IPS-NIHi11 (cell line): ENCODE measurements at regions not wholly inside any gene's neighbourhood (a gene's known extent, or its start where the extent isn't known, plus 50 kb on each side); places are given as distances from the start of the nearest gene placed in this dataset.

ENCODE experiments used
- DNase-seq: peaks from one replicate; pipeline ENCODE4 v3.0.0; 2012; ENCODE audit warnings: mixed read lengths, low spot score

DNA sequence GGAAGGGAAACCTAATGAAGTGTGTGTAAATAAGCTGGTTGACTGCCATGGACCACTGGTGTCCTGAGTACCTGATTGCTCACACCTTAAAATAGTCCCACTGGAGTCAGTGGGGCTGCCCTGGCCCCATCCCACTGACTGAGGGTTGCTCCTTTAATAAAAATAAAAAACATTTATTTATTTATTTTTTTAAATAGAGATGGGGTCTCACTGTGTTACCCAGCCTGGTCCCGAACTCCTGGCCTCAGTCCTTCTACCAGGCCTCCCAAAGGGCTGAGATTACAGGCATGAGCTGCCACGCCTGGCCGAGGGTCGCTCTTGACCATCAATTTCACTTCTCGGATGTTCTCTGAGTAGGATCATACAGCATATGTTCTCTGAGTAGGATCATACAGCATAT, 394.2 kb upstream of the IRX2 start:
- DNase-seq, result no peak

DNA sequence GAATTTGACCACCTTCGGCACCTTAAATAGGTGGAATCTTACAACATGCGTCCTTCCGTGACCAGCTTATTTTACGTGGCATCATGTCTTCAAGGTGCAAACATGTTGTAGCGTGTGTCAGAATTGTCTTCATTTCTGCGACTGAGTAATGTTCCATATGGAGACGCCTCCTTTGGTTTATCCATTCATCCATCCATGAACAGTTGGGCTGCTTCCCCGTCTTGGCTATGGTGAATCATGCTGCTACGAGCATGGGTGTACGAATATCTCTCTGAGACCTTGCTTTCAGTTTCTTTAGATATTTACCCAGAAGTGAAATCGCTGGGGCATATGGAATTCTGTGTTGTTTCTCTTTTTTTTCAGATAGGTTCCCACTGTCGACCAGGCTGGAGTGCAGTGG, 391.9 kb upstream of the IRX2 start:
- no peak for DNase-seq

DNA sequence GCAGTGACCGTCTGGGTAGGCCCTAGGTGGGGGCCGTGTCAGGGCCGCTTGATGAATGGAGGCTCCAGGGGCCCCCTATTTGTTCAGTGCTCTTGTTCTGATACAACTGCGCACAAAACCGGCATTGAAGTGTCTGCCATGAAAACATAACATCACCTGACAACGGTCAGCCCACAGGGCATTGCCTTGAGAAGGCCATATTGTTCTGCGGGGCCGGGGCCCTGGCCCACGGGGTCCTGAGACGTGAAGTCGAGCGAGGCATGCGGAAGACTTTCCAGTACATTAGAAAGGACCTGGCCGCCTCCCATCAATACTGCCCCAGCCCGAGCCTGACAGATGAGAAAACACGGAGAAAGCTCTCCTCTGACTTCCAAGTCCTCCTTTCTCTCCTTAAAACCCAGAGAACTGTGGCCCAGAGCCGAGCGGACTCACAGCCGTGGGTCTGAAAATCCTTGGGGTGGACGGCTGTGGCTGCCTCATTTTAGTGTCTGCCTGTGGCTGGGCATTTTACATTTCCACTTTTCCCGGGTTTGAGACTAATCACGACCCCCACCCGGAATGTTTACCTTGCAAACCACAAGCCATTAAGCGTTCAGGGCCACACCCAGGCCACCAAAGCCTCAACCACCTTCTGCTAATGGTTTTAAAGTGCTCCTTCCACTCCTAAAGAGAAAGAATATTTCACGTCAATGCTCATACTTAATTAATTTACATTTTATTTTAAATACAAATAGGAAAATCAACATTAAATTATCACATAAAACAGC, 391.0 kb upstream of the IRX2 start:
- no peak for DNase-seq

DNA sequence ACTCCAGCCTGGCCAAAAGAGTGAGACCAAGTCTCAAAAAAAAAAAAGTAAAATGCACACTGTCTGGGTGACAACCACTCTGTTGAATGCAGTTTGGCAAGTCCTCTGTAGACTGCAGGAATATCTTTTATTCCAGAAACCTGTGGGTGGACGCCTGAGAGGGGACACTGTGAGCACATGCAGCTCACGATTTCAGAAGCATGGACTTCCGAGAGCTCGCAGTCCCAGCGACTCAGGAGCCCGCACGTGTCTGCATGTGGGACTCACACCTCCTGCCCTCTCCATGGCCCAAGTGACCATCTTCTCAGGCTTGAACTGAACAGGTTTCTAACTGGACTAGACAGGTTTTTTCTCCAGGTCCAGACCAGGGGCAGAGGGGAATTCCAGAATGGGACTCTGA, 388.6 kb upstream of the IRX2 start:
- no peak for DNase-seq

DNA sequence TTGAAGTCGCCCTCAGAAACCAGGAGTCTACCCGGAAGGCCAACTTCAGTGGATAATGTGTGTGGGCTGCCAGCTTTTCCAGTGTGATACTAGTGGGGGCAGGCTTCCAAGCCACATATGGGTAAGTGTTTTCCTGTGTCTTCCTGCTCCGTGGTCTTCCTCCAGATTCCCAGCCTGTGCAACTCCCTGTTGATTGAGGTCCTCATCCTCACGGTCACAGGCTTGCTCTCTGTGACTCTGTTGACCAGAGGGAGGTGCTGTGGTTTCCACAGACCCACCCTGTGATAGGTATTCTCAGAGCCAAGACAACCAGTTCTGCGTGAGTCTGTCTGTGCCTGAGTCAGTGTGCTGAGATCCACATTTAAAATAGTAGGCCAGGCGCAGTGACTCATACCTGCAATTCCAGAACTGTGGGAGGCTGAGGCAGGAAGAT, 388.0 kb upstream of the IRX2 start:
- DNase-seq, result no peak

DNA sequence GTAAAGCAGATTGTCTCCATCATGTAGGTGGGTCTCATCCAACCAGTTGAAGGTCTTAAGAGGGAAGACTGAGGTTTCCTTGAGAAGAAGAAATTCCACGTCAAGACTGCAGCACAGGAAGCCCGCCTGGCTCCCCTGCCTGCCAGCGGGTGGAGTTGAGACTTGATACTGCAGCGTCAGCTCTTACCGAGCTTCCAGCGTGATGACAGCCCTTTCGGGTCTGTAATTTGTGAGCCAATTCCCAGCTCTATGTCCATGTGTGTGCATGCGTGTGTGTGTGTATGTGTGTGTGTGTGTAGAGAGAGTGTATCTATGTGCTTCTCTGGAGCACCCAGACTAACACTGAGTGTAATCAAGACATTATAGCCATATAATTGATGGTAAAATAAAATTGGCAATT, 379.7 kb upstream of the IRX2 start:
- no peak for DNase-seq

DNA sequence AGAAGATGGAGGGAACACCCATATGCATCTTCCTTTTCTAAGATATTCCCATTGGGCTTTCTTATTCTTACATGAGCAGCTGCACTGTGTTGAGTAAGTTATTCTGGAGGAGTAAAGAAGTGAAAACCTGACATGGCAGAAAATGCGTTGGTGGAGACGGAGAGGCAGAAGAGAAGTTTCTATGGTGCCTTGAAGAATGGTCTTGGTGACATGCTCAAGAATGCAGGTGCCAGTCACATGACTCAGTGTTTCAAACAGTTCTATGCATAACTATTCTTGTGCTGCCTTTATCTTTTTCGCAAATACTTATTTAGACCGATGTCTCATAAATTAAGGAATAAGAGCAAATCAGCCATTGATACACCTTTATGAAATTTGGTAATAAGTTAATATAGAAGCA, 377.8 kb upstream of the IRX2 start:
- no peak for DNase-seq

DNA sequence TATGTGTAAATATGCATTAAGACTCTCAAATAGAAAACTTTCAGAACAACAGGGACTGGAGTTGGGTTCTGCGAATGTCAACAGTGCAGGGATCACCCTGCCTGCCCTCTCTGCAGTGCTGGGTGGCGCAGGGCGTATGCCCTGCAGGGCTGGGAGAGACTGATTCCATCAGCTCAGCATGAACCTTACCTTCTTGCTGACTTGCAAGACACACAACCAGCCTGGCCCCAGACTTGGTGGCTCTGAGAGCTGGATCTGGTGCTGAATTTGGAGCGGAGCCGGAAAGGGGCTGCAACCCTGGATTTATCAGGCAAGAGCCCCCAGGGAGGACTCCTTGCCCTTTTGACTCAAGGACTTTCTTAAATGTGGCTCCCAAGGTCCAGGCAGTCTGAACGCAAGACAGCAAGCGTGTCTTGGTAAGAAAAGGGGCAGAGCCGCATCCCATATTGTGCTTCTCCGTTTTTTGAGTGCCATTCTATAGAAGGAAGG, 376.0 kb upstream of the IRX2 start:
- no peak for DNase-seq

DNA sequence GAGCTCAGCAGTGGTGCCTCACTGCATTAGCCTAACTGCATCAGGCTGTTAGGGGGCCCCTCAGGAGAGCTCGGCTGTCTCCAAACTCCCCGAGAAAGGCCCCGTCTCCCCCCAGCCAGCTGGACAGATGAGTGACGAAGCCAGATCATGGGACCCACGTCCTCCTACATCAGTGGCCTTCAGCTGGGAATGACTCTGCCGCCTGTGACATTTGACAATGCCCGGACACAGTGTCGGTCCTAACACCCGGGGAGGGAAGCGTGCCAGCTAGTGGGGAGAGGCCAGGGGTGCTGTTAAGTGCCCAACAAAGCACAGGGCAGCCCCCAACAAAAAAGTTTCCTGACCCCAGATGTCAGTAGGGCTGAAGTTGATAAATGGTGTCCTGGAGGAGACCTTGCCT, 375.2 kb upstream of the IRX2 start:
- DNase-seq, result no peak

DNA sequence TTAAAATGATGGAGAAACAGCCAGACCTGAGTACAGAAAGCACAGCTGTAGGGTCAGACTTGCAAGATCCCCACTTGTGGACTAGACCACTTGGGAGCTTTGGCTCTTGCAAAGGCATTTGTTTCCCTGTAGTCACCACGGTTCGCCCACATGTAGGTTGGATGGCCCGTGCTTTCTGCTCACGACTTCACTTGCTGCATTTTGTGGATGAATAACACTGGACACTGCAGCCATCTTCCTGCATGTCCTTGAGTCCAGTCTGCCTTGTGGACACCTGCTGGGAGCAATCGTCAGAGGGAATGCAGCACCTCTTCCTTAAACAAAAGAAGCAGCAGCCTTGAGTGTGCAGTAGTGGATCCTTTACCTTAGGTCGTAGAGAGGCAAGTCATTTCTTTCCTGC, 372.9 kb upstream of the IRX2 start:
- no peak for DNase-seq

DNA sequence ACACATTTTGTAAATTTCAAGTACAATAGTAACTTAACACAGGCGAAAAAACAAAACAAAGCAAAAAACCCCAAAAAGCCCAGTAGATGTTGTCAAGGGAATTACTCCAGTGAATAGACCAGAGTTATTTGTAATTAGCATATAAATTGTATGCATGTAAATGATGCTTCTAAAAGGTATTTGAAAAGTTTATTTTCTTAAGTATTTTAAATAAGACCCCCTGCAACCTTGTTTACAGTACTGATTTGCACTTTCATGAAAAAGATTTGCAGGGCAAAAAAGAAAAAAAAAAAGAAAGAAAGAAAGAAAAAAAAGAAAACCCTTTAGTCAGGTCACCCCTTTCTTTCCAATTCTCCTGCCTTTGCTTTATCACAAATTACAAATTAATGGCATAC, 372.3 kb upstream of the IRX2 start:
- DNase-seq, result no peak

DNA sequence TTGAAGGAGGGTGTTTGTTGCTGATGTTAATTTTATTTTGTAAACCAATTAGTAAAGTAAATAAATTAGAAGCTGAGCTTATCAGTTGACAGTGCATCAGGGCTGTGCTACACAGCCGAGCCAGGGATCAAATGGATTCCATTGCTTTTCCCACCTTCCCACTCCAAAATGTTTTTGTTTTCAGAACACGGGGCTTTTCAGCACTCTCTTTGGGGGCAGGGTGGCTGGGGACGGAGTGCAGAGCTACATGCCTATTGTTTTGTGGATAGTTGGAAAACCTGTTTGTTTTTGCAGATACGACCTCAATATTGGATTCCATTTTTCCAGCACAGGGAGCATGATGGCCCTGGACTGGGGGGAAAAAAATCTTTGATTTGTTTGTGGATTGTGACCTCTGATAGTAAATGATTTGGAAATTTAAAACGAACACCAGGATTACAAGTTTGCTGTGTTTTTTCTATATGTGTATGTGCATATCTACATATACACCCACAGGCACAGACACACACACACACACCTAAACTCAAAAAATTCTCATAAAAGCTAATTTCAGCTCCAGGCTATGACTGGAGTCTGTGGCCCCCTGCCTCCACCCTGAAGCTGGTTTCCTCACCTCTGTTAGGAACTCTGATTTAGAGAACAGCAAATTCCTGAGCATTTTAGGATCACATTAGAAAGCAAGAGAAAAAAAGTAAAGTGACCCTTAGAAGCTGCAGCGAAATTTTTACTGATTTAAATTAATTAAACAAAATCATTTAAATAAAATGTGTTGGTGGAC, 371.7 kb upstream of the IRX2 start:
- DNase-seq, result no peak

DNA sequence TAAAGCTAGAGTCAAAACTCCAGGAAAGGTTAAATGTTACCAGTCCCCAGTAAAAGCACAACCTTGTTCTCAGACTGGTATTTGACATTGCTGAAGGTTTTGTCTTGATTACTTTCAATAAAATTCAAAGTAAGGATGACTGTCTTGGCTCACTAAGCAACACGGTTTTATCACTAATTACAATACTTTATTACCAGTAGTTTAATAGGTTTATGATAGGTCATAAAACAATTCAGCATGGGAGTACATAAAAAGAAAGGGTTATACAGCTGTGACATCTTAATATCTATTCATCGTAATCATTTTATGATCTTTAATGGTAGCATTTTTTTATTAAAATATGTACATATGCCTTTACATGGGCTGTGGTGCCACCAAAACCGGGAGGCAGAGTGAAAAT, 370.7 kb upstream of the IRX2 start:
- DNase-seq, result no peak

DNA sequence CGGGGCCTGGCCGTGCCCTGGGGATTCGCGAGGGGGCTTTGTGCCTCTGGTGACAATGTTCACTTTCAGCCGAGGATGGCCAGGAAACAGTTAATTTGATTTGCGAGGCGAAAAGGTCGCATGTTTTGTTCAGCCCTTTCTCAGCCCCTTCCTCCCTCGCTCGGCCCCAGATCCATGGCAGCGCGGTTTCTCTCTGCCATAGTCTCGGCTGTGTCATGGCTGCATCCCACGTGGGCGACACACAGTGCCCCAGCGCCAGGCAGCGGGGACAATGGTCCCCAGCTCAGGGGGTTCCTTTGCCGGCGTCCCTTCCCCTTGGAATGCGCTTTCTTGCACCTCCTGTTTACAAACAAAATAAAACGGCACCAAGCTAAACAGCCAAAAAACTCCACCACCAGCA, 370.3 kb upstream of the IRX2 start:
- DNase-seq, result no peak

DNA sequence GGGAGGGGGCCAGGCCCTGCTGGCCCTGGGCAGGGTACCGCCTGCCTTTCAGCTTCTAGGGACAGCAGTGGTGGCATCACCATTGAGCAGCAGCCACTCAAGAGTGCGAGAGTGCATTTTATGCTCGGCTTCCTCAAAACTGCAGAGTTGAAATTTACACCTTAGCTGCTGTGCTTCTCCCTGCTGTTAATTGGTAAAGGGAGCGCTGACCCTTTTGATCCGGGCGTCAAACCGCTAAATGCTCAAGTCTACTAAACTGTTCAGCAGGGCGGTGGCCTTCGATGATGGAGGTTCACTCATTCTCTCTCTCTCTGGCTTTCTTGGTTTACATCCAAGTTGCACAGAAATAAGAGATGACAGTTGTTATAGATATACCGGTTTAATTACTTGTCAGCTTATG, 368.6 kb upstream of the IRX2 start:
- no peak for DNase-seq

DNA sequence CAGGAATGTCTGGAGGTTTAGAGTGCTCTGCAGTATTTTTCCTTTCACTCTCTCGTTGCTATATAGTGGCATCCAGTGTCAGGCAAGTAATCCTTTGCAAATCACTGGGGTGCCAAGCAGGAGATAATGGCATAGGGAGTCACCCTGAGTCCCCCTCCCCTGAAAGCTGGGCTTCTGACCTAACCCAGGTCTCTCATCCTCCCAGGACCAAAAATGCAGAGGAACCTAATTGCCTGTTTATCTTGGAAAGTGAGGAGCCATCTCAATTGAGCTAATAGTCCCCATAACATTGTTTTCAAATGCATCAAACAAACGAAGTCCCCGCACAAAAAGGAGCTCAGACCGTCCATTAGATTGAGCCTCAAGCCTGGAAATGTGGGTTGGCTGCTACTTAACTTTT, 368.0 kb upstream of the IRX2 start:
- no peak for DNase-seq

DNA sequence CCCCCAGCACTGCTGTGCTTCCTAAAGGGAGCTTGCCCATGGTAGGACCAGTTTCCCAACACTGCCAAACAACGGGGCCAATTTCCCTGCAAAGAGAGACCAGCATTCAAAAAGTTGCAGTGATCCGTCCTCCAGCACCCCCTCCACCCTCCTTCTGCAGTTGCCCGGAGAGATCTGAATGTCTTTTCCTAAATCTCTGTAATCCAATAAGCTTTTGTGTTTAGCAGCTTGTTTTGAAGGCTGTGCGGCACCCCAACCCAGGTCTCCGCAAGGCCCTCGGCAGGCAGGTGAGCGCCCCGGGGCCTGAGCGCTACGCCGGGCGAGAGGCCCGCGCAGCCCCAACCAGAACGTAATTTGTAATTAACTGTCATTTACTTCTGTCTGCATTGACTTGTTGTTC, 366.9 kb upstream of the IRX2 start:
- peak; percentile 39 for DNase-seq

DNA sequence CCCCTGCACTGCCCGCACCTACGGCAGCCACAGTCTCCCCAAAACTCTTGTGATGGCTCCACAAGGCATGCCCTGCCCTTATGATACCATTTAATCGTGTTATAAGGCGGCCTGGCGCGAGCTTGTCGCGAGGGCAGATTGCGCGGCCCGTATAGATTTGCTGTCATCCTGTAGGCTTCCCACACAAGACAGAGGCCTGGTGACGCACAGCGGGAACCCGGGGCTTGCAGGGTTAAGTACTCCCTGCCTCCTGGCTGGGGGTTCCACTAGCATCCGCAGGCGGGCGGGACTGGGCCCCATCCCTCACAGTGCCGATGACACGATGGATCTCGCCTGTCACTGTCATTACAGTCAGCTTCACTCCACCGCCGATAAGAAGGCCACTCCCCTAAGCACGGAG, 364.9 kb upstream of the IRX2 start:
- no peak for DNase-seq

DNA sequence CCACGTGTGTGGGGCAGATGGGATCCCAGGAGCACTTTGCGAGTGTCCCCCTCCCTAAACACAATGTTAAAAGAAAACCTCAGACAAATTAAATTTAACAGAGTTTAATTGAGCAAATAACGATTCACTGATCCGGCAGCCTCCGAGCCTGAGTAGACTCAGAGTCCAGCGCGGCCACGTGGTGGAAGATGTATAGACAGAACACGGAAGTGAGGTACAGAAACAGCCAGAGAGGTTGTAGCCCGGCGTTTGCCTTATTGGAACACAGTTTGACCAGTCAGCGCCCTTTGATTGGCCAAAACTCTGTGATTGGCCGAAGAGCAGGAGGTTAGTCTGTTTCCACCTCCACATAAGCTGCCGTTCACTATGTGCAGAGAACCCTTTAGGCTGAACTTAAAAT, 363.0 kb upstream of the IRX2 start:
- DNase-seq, result no peak

DNA sequence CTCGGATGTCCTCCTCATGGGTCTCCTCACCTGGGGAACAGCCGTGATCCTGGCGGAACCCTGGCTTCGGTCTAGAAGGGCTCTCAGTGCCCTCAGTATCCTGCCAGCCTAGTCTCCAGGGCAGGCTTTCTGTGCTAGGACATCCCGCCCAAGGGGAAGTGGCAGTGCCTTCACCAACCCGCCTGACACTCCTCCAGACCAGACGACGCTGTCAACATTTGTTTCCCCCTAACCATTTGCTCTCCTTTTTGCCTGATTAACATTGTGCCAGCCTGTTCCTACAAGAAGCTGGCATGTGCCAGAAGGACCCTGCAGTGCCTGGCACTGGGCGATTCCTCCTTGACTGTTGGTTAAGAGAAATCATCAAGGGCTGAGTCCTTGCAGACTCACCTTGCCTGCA, 358.9 kb upstream of the IRX2 start:
- no peak for DNase-seq

DNA sequence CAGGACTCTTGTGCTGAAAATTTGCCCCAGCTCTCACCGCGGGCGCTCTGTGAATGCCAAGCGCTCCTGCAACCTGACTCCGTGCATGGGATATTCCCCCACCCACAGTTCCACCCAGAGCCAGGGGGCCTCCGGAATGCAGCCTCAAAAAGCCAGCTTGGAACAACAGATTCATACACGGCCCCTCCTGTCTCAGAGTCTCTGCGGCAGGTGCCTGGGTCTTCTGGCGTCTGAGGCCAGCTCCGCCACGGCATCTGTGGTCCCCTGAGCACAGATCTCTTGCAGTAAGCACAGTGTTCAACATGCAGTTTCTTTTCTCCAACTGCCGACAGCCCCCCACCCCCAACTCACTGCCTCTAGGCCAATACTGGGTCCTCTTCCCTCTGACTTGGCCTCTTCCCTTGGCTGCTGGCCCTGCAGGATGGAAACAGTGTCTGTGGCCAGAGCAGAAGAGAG, 355.7 kb upstream of the IRX2 start:
- DNase-seq, result no peak

DNA sequence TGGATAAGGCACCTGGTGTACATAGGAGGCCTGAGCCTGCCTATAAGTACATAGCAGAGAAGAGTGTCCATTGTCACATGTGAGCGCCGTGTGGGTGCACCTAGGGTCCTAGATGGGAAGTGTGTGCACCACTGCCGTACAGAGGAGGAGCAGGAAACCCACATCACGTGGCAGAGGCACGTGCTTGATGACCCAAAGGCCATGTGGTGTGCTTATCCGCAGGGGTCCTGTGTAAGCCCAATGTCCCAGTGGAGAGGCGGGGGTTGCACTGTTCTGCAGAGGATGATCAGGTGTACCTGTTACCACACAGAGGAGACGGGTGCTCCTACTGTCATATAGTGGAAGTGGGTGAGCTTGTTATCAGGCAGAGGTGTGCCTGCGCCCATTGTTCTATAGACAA, 354.1 kb upstream of the IRX2 start:
- DNase-seq, result no peak

DNA sequence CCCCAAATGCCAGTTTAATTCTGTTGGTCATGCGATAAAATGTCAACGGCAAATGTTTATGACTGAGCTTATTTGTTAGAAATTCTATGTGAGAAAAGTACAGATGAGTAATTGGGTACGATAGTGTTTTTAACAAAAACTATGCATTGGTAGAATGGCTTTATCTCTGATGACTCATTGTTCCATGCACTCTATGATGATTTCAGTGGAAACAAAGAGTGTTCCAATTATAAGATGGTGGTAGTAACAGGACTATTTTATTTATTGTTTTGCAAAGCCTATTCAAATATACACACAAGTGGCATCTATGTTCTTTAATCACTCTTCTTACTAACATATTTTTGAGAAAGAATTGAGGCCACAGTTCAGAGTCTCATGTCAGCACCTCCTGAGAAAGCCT, 353.7 kb upstream of the IRX2 start:
- DNase-seq, result no peak
